ENCODE measurements at regions not wholly inside any gene's neighbourhood (a gene's known extent, or its start where the extent isn't known, plus 50 kb on each side); places are given as distances from the start of the nearest gene placed in this dataset.

DNA sequence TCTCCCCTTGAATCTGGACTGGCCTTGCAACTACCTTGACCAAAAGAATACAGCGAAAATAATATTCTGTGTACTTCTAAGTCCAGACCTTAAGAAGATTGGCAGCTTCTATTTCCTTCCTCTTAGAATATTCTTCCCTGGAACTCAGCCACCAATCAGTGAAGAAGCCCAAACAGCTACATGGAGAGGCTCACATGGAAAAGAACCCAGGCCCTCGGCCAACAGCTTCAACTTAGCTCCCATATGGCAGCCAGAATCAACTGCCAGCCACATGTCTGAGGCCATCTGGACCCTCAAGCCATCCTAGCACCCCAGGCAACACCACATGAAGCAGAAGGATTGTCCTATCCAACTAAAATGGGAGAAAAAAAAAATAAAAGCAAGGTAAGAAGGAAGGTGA is 178.8 kb downstream of the IBTK start:
- TF ChIP-seq, protein P1, sequence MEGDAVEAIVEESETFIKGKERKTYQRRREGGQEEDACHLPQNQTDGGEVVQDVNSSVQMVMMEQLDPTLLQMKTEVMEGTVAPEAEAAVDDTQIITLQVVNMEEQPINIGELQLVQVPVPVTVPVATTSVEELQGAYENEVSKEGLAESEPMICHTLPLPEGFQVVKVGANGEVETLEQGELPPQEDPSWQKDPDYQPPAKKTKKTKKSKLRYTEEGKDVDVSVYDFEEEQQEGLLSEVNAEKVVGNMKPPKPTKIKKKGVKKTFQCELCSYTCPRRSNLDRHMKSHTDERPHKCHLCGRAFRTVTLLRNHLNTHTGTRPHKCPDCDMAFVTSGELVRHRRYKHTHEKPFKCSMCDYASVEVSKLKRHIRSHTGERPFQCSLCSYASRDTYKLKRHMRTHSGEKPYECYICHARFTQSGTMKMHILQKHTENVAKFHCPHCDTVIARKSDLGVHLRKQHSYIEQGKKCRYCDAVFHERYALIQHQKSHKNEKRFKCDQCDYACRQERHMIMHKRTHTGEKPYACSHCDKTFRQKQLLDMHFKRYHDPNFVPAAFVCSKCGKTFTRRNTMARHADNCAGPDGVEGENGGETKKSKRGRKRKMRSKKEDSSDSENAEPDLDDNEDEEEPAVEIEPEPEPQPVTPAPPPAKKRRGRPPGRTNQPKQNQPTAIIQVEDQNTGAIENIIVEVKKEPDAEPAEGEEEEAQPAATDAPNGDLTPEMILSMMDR (IDR thresholded peaks at IDR 0.05; ENCODE audit: low read depth, low read length, poor library complexity, severe bottlenecking), result no peak
- no peak for TF ChIP-seq EZH2phosphoT487 (IDR thresholded peaks at IDR 0.05; ENCODE audit: borderline replicate concordance, low read length)

Measured in DOHH2 (cell line).